ENCODE measurements at regions not wholly inside any gene's neighbourhood (a gene's known extent, or its start where the extent isn't known, plus 50 kb on each side); places are given as distances from the start of the nearest gene placed in this dataset.
"Not testable (repeated sequence)": the region's sequence is repeated elsewhere in the genome, so short reads cannot be mapped to it uniquely, and the experiment has no call there.

- TF ChIP-seq, protein P1, sequence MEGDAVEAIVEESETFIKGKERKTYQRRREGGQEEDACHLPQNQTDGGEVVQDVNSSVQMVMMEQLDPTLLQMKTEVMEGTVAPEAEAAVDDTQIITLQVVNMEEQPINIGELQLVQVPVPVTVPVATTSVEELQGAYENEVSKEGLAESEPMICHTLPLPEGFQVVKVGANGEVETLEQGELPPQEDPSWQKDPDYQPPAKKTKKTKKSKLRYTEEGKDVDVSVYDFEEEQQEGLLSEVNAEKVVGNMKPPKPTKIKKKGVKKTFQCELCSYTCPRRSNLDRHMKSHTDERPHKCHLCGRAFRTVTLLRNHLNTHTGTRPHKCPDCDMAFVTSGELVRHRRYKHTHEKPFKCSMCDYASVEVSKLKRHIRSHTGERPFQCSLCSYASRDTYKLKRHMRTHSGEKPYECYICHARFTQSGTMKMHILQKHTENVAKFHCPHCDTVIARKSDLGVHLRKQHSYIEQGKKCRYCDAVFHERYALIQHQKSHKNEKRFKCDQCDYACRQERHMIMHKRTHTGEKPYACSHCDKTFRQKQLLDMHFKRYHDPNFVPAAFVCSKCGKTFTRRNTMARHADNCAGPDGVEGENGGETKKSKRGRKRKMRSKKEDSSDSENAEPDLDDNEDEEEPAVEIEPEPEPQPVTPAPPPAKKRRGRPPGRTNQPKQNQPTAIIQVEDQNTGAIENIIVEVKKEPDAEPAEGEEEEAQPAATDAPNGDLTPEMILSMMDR (IDR thresholded peaks at IDR 0.05) = no peak
- H3K79me2 ChIP-seq = no peaks in the 10 kb centered on the region
- H3K27me3 ChIP-seq (ENCODE audit: control insufficient read depth, insufficient read depth, low read length) = no peaks in the 10 kb centered on the region
- H3K36me3 ChIP-seq (ENCODE audit: control insufficient read depth, insufficient read depth, low read length) = no peaks in the 10 kb centered on the region
- H3K27ac ChIP-seq = no peak overlapping the region
- H3K9ac ChIP-seq = no peak overlapping the region
- H3K4me3 ChIP-seq (ENCODE audit: low read depth, low read length) = no peak overlapping the region
- H3K4me1 ChIP-seq = no peaks in the 10 kb centered on the region
- H3K9me3 ChIP-seq (ENCODE audit: control insufficient read depth, low read length) = no peaks in the 10 kb centered on the region
- H2AFZ ChIP-seq = no peak overlapping the region
- H3K4me2 ChIP-seq (ENCODE audit: low read length) = no peak overlapping the region
Measured at GRCh38 chr12:61282790-61283575, 977.2 kb upstream of the USP15 start.

DNA sequence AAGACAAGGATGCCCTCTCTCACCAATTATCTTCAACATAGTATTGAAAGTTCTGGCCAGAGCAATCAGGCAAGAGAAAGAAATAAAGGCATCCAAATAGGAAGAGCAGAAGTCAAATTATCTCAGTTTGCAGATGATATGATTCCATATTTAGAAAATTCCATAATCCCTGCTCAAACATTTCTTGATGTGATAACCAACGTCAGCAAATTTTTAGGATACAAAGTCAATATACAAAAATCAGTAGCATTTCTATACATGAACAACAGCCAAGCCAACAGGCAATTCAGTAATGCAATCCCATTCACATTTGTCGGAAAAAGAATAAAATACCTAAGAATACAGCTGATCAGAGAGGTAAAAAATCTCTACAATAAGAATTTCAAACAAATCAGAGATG, 969.7 kb upstream of the USP15 start:
- Histone ChIP-seq H3K27me3 (ENCODE audit: control insufficient read depth, insufficient read depth, low read length) (no peaks in the 10 kb centered on the region), H3K36me3 (ENCODE audit: control insufficient read depth, insufficient read depth, low read length) (no peaks in the 10 kb centered on the region), H3K79me2 (no peaks in the 10 kb centered on the region), H3K4me1 (no peaks in the 10 kb centered on the region), H3K27ac (no peak overlapping the region), H3K9me3 (ENCODE audit: control insufficient read depth, low read length) (no peaks in the 10 kb centered on the region), H3K4me3 (ENCODE audit: low read depth, low read length) (no peak overlapping the region), H2AFZ (no peak overlapping the region), H3K9ac (no peak overlapping the region), H3K4me2 (ENCODE audit: low read length) (no peak overlapping the region)
- TF ChIP-seq, protein P1 (IDR thresholded peaks at IDR 0.05) = no peak

DNA sequence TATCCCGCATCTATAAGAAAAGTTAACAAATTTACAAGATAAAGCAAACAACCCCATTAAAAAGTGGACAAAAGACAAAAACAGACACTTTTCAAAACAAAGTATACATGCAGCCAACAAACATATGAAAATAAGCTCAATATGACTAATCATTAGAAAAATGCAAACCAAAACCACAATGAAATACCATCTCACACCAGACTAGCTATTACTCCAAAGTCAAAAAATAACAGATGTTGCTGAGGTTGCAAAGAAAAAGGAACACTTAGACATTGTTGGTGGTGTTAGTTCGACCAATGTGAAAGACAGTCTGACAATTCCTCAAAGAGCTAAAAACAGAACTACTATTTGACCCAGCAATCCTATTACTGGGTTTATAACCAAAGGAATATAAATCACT, 968.6 kb upstream of the USP15 start:
- Histone ChIP-seq H3K4me3 (ENCODE audit: low read depth, low read length) (no peak overlapping the region), H3K9ac (no peak overlapping the region), H2AFZ (no peak overlapping the region), H3K4me2 (ENCODE audit: low read length) (no peak overlapping the region), H3K27ac (no peak overlapping the region), H3K9me3 (ENCODE audit: control insufficient read depth, low read length) (no peaks in the 10 kb centered on the region), H3K27me3 (ENCODE audit: control insufficient read depth, insufficient read depth, low read length) (no peaks in the 10 kb centered on the region), H3K36me3 (ENCODE audit: control insufficient read depth, insufficient read depth, low read length) (no peaks in the 10 kb centered on the region), H3K79me2 (no peaks in the 10 kb centered on the region), H3K4me1 (no peaks in the 10 kb centered on the region)
- TF ChIP-seq, protein P1 (IDR thresholded peaks at IDR 0.05) = no peak

DNA sequence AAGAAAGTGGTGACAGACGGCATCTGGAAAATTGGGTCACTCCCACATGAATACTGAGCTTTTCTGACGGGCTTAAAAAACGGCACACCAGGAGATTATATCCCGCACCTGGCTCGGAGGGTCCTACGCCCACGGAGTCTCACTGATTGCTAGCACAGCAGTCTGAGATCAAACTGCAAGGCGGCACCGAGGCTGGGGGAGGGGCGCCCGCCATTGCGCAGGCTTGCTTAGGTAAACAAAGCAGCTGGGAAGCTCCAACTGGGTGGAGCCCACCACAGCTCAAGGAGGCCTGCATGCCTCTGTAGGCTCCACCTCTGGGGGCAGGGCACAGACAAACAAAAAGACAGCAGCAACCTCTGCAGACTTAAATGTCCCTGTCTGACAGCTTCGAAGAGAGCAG, 966.2 kb upstream of the USP15 start:
- not testable (repeated sequence) for H3K79me2 ChIP-seq; H3K4me2 ChIP-seq (ENCODE audit: low read length); H2AFZ ChIP-seq; H3K4me1 ChIP-seq; H3K9ac ChIP-seq; H3K36me3 ChIP-seq (ENCODE audit: control insufficient read depth, insufficient read depth, low read length); H3K4me3 ChIP-seq (ENCODE audit: low read depth, low read length); H3K9me3 ChIP-seq (ENCODE audit: control insufficient read depth, low read length); H3K27ac ChIP-seq; H3K27me3 ChIP-seq (ENCODE audit: control insufficient read depth, insufficient read depth, low read length)

GRCh38 chr12:61301817-61302216, 958.4 kb upstream of the USP15 start:
- H3K4me3 ChIP-seq (ENCODE audit: low read depth, low read length) = no peak overlapping the region

More at GRCh38 chr12:61301817-61302216, 958.4 kb upstream of the USP15 start:
- H3K4me2 ChIP-seq (ENCODE audit: low read length) = no peak overlapping the region
- H2AFZ ChIP-seq = no peak overlapping the region
- no peaks in the 10 kb centered on the region for H3K27me3 ChIP-seq (ENCODE audit: control insufficient read depth, insufficient read depth, low read length)
- TF ChIP-seq, protein P1 (IDR thresholded peaks at IDR 0.05) = no peak
- no peaks in the 10 kb centered on the region for H3K79me2 ChIP-seq
- no peaks in the 10 kb centered on the region for H3K9me3 ChIP-seq (ENCODE audit: control insufficient read depth, low read length)
- no peaks in the 10 kb centered on the region for H3K4me1 ChIP-seq
- H3K36me3 ChIP-seq (ENCODE audit: control insufficient read depth, insufficient read depth, low read length) = no peaks in the 10 kb centered on the region
- H3K9ac ChIP-seq = no peak overlapping the region
- no peak overlapping the region for H3K27ac ChIP-seq
